Tibial nerve (tissue), 4 donors: ENCODE measurements at regions not wholly inside any gene's neighbourhood (a gene's known extent, or its start where the extent isn't known, plus 50 kb on each side); places are given as distances from the start of the nearest gene placed in this dataset.

Source experiments
- CTCF ChIP-seq, 5 experiments: fragments of 200-600 bp in 3 of 5; fragments of 450-650 bp in 2 of 5; sonication (generic) in 3 of 5; IDR thresholded peaks; one replicate each; pipeline ENCODE4 v1.5.1; 2016 to 2019; ENCODE audit warnings: antibody characterized with exemption in 5 of 5, mild to moderate bottlenecking in 3 of 5, moderate library complexity in 2 of 5
- EP300 ChIP-seq, 2 donors: sonication (generic); formaldehyde crosslinking; IDR thresholded peaks; one replicate each; pipeline ENCODE4 v1.6.1; 2017; ENCODE audit warnings: antibody characterized with exemption in 2 of 2, mild to moderate bottlenecking in 1 of 2
- POLR2A ChIP-seq, 2 donors: fragments of 450-650 bp; IDR thresholded peaks; one replicate each; pipeline ENCODE4 v1.6.1; 2017; ENCODE audit warnings: antibody characterized with exemption in 2 of 2, mild to moderate bottlenecking in 2 of 2, moderate library complexity in 2 of 2

- TF ChIP-seq EP300 (IDR thresholded peaks at IDR 0.05) (no peak), CTCF (IDR thresholded peaks at IDR 0.05) (no peak), POLR2A (IDR thresholded peaks at IDR 0.05) (no peak)
These were observed 707.7 kb upstream of the NR2F2 start for GRCh38 chr15:95622843-95623242.
